ENCODE measurements at regions not wholly inside any gene's neighbourhood (a gene's known extent, or its start where the extent isn't known, plus 50 kb on each side); places are given as distances from the start of the nearest gene placed in this dataset.

DNA sequence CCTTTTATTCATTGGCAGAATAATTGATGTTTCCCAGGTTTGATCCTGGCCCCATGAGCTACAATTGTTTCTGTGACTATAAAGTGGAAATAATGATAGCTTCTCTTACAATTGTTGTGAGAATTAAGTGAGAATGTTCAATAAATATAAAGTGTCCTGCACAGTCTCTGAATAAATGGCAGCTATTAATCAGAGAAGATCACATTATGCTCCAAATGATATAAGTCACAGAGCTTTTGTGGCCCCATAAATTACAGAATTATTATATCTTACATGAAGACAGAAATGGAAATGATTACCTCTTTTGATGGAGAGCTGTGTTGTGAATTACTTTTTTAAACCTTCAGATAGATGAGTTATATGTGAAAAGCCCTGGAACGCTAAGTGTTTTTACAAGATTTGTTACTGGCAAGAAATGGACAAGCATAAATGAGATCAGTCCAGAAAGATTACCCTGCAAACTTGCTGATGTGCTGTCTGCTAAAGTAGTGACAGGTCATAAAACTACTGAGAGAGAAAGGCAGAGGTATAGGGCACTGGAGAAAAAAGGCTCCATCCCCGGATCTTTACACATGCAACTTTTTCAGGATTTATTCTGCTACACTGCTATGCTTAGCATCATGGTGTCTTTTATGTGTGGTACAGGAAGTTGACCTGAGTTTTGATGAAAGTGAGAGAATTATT, 750.9 kb upstream of the GOT2 start:
- WGBS (ENCODE audit: missing lambda C conversion rate), result 65% methylated on average over 2 of the region's 2 CpGs

GRCh38 chr16:59478838-59479237, 744.7 kb upstream of the GOT2 start:
- POLR2A ChIA-PET, result no interaction called here
- ATAC-seq, result no peak

More for the DNA sequence above, 750.9 kb upstream of the GOT2 start:
- FAIRE-seq (no peak), DNase-seq (ENCODE audit: low read depth in 1 of 2, low spot score in 1 of 2) (no peak), ATAC-seq (no peak)
- no peak overlapping the region for H3K27ac ChIP-seq
- H3K4me1 ChIP-seq, result no peaks in the 10 kb centered on the region
- no peak overlapping the region for H3K4me2 ChIP-seq
- CTCF ChIA-PET, result no interaction called here
- POLR2A ChIA-PET, result no interaction called here
- H3K4me3 ChIP-seq, result no peak overlapping the region
- no peak for TF ChIP-seq EHMT2 (IDR thresholded peaks at IDR 0.05; ENCODE audit: low read depth)
- TF ChIP-seq HDAC2 (IDR thresholded peaks at IDR 0.05), result no peak
- no peaks in the 10 kb centered on the region for H3K9me3 ChIP-seq

DNA sequence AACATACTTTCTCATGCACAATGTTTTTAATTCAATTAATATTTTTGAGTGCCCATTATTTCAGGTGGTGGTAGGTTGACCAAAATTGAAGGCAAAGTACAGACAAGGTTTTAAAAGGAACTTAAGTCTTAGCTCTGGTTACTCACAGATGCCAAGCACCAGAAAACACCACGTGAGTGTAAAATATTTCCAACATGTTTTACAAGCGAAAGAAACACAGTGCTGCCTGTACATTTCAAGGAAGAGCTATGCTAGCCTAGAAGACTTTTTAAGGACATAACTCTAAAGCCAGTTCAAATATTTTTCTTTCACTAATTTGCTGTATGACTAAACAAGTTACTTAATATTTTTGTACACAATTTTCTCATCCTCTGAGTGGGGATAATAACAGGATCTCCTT, 736.4 kb upstream of the GOT2 start:
- Histone ChIP-seq H3K9me3 (no peaks in the 10 kb centered on the region), H3K27ac (no peak overlapping the region), H3K4me2 (no peak overlapping the region), H3K4me1 (no peaks in the 10 kb centered on the region), H3K4me3 (no peak overlapping the region)
- DNase-seq (ENCODE audit: low read depth in 1 of 2, low spot score in 1 of 2) (no peak), FAIRE-seq (no peak), ATAC-seq (no peak)
- ChIA-PET CTCF (no interaction called here), POLR2A (no interaction called here)
- 64% methylated on average over 2 of the region's 2 CpGs for WGBS (ENCODE audit: missing lambda C conversion rate)
- TF ChIP-seq RAD21 (conservative IDR thresholded peaks at IDR 0.05 in 1 of 2, IDR thresholded peaks at IDR 0.05 in 1 of 2), result no peak

More at GRCh38 chr16:59478838-59479237, 744.7 kb upstream of the GOT2 start:
- Histone ChIP-seq H3K4me3 (no peak overlapping the region), H3K27ac (no peak overlapping the region), H3K4me1 (no peaks in the 10 kb centered on the region), H3K9me3 (no peaks in the 10 kb centered on the region), H3K4me2 (0 out of 3 replicates have a peak overlapping the region, but pooled peaks have one; percentile 5)
- DNase-seq (ENCODE audit: low read depth in 1 of 2, low spot score in 1 of 2) (no peak), FAIRE-seq (no peak)
- CTCF ChIA-PET, result no interaction called here
- TF ChIP-seq RCOR1 (IDR thresholded peaks at IDR 0.05; ENCODE audit: low read depth, low read length) (no peak), HOXA7 (CRISPR knock-in tag; IDR thresholded peaks at IDR 0.05) (no peak)
- WGBS (ENCODE audit: missing lambda C conversion rate), result 57% methylated on average over 3 of the region's 3 CpGs

- H3K4me3 ChIP-seq, result no peak overlapping the region
- no peaks in the 10 kb centered on the region for H3K9me3 ChIP-seq
- POLR2A ChIA-PET, result no interaction called here
- H3K27ac ChIP-seq, result no peak overlapping the region
- CTCF ChIA-PET, result no interaction called here
- H3K4me1 ChIP-seq, result peaks cover 2% of the 10 kb centered on the region; the same call in 1 of the 3 replicates
- WGBS (ENCODE audit: missing lambda C conversion rate), result 92% methylated on average over 1 of the region's 1 CpG
- H3K4me2 ChIP-seq, result no peak overlapping the region
- no peak for FAIRE-seq
- DNase-seq (ENCODE audit: low read depth in 1 of 2, low spot score in 1 of 2), result no peak
- ATAC-seq, result no peak
- no peak for TF ChIP-seq KDM1A (IDR thresholded peaks at IDR 0.05; ENCODE audit: low read depth)
- no peak for TF ChIP-seq FOXS1 (CRISPR knock-in tag; IDR thresholded peaks at IDR 0.05)
- TF ChIP-seq, protein P1, sequence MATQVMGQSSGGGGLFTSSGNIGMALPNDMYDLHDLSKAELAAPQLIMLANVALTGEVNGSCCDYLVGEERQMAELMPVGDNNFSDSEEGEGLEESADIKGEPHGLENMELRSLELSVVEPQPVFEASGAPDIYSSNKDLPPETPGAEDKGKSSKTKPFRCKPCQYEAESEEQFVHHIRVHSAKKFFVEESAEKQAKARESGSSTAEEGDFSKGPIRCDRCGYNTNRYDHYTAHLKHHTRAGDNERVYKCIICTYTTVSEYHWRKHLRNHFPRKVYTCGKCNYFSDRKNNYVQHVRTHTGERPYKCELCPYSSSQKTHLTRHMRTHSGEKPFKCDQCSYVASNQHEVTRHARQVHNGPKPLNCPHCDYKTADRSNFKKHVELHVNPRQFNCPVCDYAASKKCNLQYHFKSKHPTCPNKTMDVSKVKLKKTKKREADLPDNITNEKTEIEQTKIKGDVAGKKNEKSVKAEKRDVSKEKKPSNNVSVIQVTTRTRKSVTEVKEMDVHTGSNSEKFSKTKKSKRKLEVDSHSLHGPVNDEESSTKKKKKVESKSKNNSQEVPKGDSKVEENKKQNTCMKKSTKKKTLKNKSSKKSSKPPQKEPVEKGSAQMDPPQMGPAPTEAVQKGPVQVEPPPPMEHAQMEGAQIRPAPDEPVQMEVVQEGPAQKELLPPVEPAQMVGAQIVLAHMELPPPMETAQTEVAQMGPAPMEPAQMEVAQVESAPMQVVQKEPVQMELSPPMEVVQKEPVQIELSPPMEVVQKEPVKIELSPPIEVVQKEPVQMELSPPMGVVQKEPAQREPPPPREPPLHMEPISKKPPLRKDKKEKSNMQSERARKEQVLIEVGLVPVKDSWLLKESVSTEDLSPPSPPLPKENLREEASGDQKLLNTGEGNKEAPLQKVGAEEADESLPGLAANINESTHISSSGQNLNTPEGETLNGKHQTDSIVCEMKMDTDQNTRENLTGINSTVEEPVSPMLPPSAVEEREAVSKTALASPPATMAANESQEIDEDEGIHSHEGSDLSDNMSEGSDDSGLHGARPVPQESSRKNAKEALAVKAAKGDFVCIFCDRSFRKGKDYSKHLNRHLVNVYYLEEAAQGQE (IDR thresholded peaks at IDR 0.05), result no peak
- no peak for TF ChIP-seq POLR2AphosphoS2 (conservative IDR thresholded peaks at IDR 0.05; ENCODE audit: low read length)
- TF ChIP-seq CHD4 (IDR thresholded peaks at IDR 0.05; ENCODE audit: borderline replicate concordance), result no peak
- TF ChIP-seq MAZ (IDR thresholded peaks at IDR 0.05; ENCODE audit: borderline replicate concordance, low read depth, low read length), result no peak
- TF ChIP-seq JUNB (IDR thresholded peaks at IDR 0.05), result no peak
- no peak for TF ChIP-seq ZNF302 (CRISPR knock-in tag; IDR thresholded peaks at IDR 0.05)
- TF ChIP-seq CBX8 (IDR thresholded peaks at IDR 0.05), result no peak
- TF ChIP-seq HOXA7 (CRISPR knock-in tag; IDR thresholded peaks at IDR 0.05), result no peak
- no peak for TF ChIP-seq HMGXB4 (CRISPR knock-in tag; IDR thresholded peaks at IDR 0.05; ENCODE audit: borderline replicate concordance)
- TF ChIP-seq HOXB5 (CRISPR knock-in tag; IDR thresholded peaks at IDR 0.05), result no peak
- no peak for TF ChIP-seq CHD2 (IDR thresholded peaks at IDR 0.05; ENCODE audit: low read length, partially characterized antibody)
- no peak for TF ChIP-seq NR3C1 (IDR thresholded peaks at IDR 0.05)
- TF ChIP-seq CTCF (IDR thresholded peaks at IDR 0.05), result no peak
- no peak for TF ChIP-seq HOXB13 (CRISPR knock-in tag; IDR thresholded peaks at IDR 0.05; ENCODE audit: low read depth)
- TF ChIP-seq JUN (IDR thresholded peaks at IDR 0.05), result no peak
- TF ChIP-seq PBX3 (IDR thresholded peaks at IDR 0.05), result no peak
Observed at GRCh38 chr16:59469266-59469665, 735.1 kb upstream of the GOT2 start.
